ENCODE measurements at regions not wholly inside any gene's neighbourhood (a gene's known extent, or its start where the extent isn't known, plus 50 kb on each side); places are given as distances from the start of the nearest gene placed in this dataset.
"Not testable (repeated sequence)": the region's sequence is repeated elsewhere in the genome, so short reads cannot be mapped to it uniquely, and the experiment has no call there.

DNA sequence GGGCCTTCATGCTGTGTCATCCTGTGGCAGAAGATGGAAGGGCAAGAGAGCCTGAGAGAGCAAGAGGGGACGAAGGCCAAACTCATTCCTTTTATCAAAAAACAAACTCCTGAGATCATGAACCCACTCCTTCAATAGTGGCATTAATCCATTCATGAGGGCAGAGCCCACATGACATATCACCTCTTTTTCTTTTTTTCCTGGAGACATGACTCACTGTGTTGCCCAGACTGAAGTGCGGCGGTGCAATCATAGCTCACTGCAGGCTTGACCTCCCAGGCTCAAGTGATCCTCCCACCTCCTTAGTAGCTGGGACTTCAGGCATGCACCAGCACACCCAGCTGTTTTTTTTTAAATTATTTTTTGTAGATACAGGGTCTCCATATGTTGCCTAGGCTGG lies 92.0 kb upstream of the RNU6-1 start:
- Histone ChIP-seq H3K9ac (ENCODE audit: low read depth in 1 of 2, low read length in 2 of 2) (no peak overlapping the region), H3K9me3 (ENCODE audit: control insufficient read depth in 1 of 2, low read length in 2 of 2) (no peaks in the 10 kb centered on the region), H3K27ac (ENCODE audit: low read depth, low read length) (no peak overlapping the region), H3K27me3 (ENCODE audit: control insufficient read depth in 1 of 2, insufficient read depth in 2 of 2, low read length in 2 of 2) (no peaks in the 10 kb centered on the region), H3K4me1 (ENCODE audit: control insufficient read depth in 1 of 2, insufficient read depth in 2 of 2, low read length in 2 of 2) (peaks cover 0 to 4% of the 10 kb centered on the region in 2 donors), H3K36me3 (ENCODE audit: control insufficient read depth in 1 of 2, insufficient read depth in 2 of 2, low read length in 2 of 2) (no peaks in the 10 kb centered on the region), H3K4me3 (ENCODE audit: low read depth in 1 of 2, low read length in 2 of 2) (no peak overlapping the region)

DNA sequence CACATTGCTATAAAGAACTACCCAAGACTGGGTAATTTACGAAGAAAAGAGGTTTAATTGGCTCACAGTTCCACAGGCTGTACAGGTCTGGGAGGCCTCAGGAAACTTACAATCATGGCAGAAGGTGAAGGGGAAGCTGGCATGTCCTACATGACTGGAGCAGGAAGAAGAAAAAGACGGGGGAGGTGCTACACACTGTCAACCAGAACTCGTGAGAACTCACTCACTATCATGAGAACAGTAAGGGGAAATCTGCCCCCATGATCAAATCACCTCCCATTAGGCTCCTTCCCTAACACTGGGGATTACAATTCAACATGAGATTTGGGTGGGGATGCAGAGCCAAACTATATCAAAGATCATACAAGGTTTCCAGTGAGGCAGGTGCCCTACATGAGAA lies 94.3 kb upstream of the RNU6-1 start:
- not testable (repeated sequence) for H3K9ac ChIP-seq (ENCODE audit: low read depth in 1 of 2, low read length in 2 of 2); H3K36me3 ChIP-seq (ENCODE audit: control insufficient read depth in 1 of 2, insufficient read depth in 2 of 2, low read length in 2 of 2); H3K27ac ChIP-seq (ENCODE audit: low read depth, low read length); H3K9me3 ChIP-seq (ENCODE audit: control insufficient read depth in 1 of 2, low read length in 2 of 2); H3K4me1 ChIP-seq (ENCODE audit: control insufficient read depth in 1 of 2, insufficient read depth in 2 of 2, low read length in 2 of 2); H3K4me3 ChIP-seq (ENCODE audit: low read depth in 1 of 2, low read length in 2 of 2); H3K27me3 ChIP-seq (ENCODE audit: control insufficient read depth in 1 of 2, insufficient read depth in 2 of 2, low read length in 2 of 2)

DNA sequence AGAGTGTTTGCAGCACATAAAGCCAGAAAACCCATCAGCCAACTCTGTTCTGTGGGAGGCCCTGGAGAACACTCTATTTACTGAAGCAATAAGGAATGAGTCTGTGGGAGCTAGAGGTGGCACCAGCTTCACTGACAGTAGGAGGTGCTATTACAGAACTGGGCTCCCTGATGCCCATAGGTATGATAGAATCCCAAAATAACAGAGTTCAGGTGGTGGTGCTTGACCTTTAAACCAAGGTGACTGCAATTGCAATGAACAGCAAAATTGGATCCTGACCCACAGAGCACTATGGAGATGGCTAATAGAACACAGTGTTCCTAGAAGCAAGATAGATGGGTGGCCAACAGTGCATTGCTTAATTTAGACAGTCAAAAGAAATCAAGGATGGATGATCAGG lies 95.4 kb upstream of the RNU6-1 start:
- no peak overlapping the region for H3K27ac ChIP-seq (ENCODE audit: low read depth, low read length)
- H3K27me3 ChIP-seq (ENCODE audit: control insufficient read depth in 1 of 2, insufficient read depth in 2 of 2, low read length in 2 of 2) = no peaks in the 10 kb centered on the region
- H3K9ac ChIP-seq (ENCODE audit: low read depth in 1 of 2, low read length in 2 of 2) = no peak overlapping the region
- no peaks in the 10 kb centered on the region for H3K36me3 ChIP-seq (ENCODE audit: control insufficient read depth in 1 of 2, insufficient read depth in 2 of 2, low read length in 2 of 2)
- no peaks in the 10 kb centered on the region for H3K9me3 ChIP-seq (ENCODE audit: control insufficient read depth in 1 of 2, low read length in 2 of 2)
- no peak overlapping the region for H3K4me3 ChIP-seq (ENCODE audit: low read depth in 1 of 2, low read length in 2 of 2)
- no peaks in the 10 kb centered on the region for H3K4me1 ChIP-seq (ENCODE audit: control insufficient read depth in 1 of 2, insufficient read depth in 2 of 2, low read length in 2 of 2)

DNA sequence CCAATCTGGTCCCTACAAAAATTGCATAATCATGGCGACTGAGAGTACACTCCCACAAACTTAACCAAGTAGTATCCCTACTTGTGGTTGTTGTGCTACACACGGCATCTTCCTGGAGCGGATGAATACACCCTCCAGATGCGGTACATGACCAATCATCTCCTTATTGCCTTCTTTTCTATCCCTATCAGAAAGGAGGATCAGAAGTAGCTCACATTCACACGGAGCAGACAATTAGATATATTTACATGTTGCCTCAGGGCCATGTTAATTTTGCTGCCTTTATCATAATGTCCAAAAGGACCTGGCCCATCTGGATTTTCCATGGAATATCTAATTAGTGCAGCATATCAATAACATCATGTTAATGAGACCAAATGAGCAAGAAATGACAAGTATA lies 96.4 kb upstream of the RNU6-1 start:
- Histone ChIP-seq H3K9ac (ENCODE audit: low read depth in 1 of 2, low read length in 2 of 2) (no peak overlapping the region), H3K27me3 (ENCODE audit: control insufficient read depth in 1 of 2, insufficient read depth in 2 of 2, low read length in 2 of 2) (no peaks in the 10 kb centered on the region), H3K36me3 (ENCODE audit: control insufficient read depth in 1 of 2, insufficient read depth in 2 of 2, low read length in 2 of 2) (no peaks in the 10 kb centered on the region), H3K9me3 (ENCODE audit: control insufficient read depth in 1 of 2, low read length in 2 of 2) (no peaks in the 10 kb centered on the region), H3K4me1 (ENCODE audit: control insufficient read depth in 1 of 2, insufficient read depth in 2 of 2, low read length in 2 of 2) (no peaks in the 10 kb centered on the region), H3K27ac (ENCODE audit: low read depth, low read length) (no peak overlapping the region), H3K4me3 (ENCODE audit: low read depth in 1 of 2, low read length in 2 of 2) (no peak overlapping the region)

DNA sequence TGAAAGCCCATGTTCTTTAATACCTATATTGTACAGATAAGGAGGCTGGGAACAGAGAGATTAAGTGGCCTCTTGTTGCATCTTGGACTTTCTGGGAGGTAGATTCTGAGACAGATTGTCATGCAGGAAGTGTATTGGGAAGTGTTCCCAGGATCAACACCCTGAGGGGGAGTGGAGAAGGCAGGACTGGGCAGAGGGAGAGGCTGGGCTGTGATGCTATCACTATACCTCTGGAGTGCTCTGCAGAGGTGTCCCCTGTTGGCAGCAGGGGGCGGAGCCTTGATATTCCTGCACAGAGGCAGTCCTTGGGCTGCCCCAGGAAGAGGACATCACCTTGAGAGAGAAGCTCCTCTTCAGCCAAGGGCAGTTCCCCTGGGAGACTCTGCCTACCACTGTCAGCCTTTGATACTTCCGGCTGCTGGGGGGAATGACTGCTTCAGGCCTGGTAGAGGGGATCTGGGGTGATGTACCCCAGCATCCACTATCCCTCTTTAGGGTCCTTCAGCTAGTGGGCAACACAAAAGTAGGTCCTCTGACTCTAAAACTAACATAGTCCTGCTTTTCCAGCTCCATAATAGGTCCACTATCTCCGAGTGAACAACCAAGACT lies 97.4 kb upstream of the RNU6-1 start:
- no peak overlapping the region for H3K27ac ChIP-seq (ENCODE audit: low read depth, low read length)
- no peaks in the 10 kb centered on the region for H3K4me1 ChIP-seq (ENCODE audit: control insufficient read depth in 1 of 2, insufficient read depth in 2 of 2, low read length in 2 of 2)
- H3K27me3 ChIP-seq (ENCODE audit: control insufficient read depth in 1 of 2, insufficient read depth in 2 of 2, low read length in 2 of 2) = no peaks in the 10 kb centered on the region
- H3K9ac ChIP-seq (ENCODE audit: low read depth in 1 of 2, low read length in 2 of 2) = no peak overlapping the region
- no peak overlapping the region for H3K4me3 ChIP-seq (ENCODE audit: low read depth in 1 of 2, low read length in 2 of 2)
- H3K36me3 ChIP-seq (ENCODE audit: control insufficient read depth in 1 of 2, insufficient read depth in 2 of 2, low read length in 2 of 2) = no peaks in the 10 kb centered on the region
- no peaks in the 10 kb centered on the region for H3K9me3 ChIP-seq (ENCODE audit: control insufficient read depth in 1 of 2, low read length in 2 of 2)

DNA sequence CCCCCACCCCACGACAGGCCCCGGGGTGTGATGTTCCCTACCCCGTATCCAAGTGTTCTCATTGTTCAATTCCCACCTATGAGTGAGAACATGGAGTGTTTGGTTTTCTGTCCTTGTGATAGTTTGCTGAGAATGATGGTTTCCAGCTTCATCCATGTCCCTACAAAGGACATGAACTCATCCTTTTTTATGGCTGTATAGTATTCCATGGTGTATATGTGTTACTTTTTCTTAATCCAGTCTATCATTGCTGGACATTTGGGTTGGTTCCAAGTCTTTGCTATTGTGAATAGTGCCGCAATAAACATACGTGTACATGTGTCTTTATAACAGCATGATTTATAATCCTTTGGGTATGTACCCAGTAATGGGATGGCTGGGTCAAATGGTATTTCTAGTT lies 99.3 kb upstream of the RNU6-1 start:
- not testable (repeated sequence) for H3K27ac ChIP-seq (ENCODE audit: low read depth, low read length); H3K36me3 ChIP-seq (ENCODE audit: control insufficient read depth in 1 of 2, insufficient read depth in 2 of 2, low read length in 2 of 2); H3K27me3 ChIP-seq (ENCODE audit: control insufficient read depth in 1 of 2, insufficient read depth in 2 of 2, low read length in 2 of 2); H3K9me3 ChIP-seq (ENCODE audit: control insufficient read depth in 1 of 2, low read length in 2 of 2); H3K4me3 ChIP-seq (ENCODE audit: low read depth in 1 of 2, low read length in 2 of 2); H3K4me1 ChIP-seq (ENCODE audit: control insufficient read depth in 1 of 2, insufficient read depth in 2 of 2, low read length in 2 of 2); H3K9ac ChIP-seq (ENCODE audit: low read depth in 1 of 2, low read length in 2 of 2)

DNA sequence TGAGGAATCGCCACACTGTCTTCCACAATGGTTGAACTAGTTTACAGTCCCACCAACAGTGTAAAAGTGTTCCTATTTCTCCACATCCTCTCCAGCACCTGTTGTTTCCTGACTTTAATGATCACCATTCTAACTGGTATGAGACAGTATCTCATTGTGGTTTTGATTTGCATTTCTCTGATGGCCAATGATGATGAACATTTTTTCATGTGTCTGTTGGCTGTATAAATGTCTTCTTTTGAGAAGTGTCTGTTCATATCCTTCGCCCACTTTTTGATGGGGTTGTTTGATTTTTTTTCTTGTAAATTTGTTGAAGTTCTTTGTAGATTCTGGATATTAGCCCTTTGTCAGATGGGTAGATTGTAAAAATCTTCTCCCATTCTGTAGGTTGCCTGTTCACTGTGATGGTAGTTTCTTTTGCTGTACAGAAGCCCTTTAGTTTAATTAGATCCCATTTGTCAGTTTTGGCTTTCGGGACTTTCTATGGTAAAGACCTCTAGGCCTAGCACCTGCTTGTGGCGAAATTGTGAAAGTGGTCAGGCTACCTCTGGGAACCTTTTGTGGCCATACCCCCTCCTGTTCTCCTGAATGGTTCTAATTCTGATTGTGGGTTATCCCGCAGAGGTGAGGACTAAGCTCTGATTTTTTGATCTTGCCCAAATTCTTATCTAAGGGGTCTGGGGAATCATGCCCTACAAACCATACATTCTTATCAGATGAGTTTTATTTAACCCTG lies 99.9 kb upstream of the RNU6-1 start:
- H3K4me3 ChIP-seq (ENCODE audit: low read depth in 1 of 2, low read length in 2 of 2); H3K4me1 ChIP-seq (ENCODE audit: control insufficient read depth in 1 of 2, insufficient read depth in 2 of 2, low read length in 2 of 2); H3K36me3 ChIP-seq (ENCODE audit: control insufficient read depth in 1 of 2, insufficient read depth in 2 of 2, low read length in 2 of 2); H3K27me3 ChIP-seq (ENCODE audit: control insufficient read depth in 1 of 2, insufficient read depth in 2 of 2, low read length in 2 of 2); H3K9ac ChIP-seq (ENCODE audit: low read depth in 1 of 2, low read length in 2 of 2); H3K9me3 ChIP-seq (ENCODE audit: control insufficient read depth in 1 of 2, low read length in 2 of 2); H3K27ac ChIP-seq (ENCODE audit: low read depth, low read length): not testable (repeated sequence)

DNA sequence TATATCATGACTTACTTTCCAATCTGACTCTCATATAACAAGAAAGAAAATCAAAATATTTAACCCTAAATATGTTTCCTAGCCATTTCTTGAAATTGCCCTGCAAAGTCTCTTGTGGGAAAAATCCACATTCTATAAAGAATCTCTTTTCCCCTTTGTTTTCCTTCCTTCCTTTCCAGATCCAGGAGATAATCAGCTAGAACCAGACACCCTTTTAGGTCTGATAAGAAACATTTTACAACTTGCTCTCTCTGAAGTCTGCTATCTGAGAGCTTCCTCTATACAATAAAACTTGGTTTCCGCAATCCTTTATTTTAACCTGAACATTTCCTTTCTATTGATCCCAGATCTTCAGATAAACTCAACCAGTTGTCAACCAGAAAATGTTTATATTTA lies 100.5 kb upstream of the RNU6-1 start:
- Histone ChIP-seq H3K36me3 (ENCODE audit: control insufficient read depth in 1 of 2, insufficient read depth in 2 of 2, low read length in 2 of 2) (no peaks in the 10 kb centered on the region), H3K4me1 (ENCODE audit: control insufficient read depth in 1 of 2, insufficient read depth in 2 of 2, low read length in 2 of 2) (no peaks in the 10 kb centered on the region), H3K4me3 (ENCODE audit: low read depth in 1 of 2, low read length in 2 of 2) (no peak overlapping the region), H3K27me3 (ENCODE audit: control insufficient read depth in 1 of 2, insufficient read depth in 2 of 2, low read length in 2 of 2) (no peaks in the 10 kb centered on the region), H3K9me3 (ENCODE audit: control insufficient read depth in 1 of 2, low read length in 2 of 2) (no peaks in the 10 kb centered on the region), H3K27ac (ENCODE audit: low read depth, low read length) (no peak overlapping the region), H3K9ac (ENCODE audit: low read depth in 1 of 2, low read length in 2 of 2) (no peak overlapping the region)

DNA sequence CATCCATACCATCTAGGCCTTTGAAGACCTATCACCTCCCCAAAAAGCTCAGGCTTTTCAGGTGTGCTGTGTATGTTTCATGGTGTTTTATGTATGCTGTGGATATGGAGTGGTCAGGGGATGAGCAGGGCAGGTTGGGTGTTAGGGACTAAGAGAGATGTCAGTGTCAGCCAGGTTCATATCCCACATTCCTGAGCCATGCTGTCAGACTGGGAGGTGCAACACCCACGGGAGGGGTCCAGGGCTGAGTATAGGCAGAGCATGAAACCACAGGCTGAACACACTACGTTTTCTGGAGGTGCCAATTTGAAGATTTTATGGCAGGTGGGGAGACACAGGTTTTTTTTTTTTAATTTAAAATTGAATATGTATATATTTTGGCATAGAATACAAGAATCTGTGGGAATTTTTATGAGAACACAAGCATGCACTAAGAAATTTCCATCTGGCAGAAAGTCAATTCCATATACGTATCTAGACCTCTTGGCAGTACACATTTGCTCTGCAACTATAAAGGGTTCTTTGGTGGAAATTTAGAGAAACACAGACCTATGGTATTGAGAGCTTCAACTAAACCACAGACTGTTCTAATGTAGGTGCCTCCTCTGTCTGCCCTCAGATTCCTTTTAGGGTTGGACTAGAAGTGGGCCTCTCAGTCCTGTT lies 101.9 kb upstream of the RNU6-1 start:
- H3K9me3 ChIP-seq (ENCODE audit: control insufficient read depth in 1 of 2, low read length in 2 of 2) = no peaks in the 10 kb centered on the region
- no peak overlapping the region for H3K9ac ChIP-seq (ENCODE audit: low read depth in 1 of 2, low read length in 2 of 2)
- no peaks in the 10 kb centered on the region for H3K27me3 ChIP-seq (ENCODE audit: control insufficient read depth in 1 of 2, insufficient read depth in 2 of 2, low read length in 2 of 2)
- H3K27ac ChIP-seq (ENCODE audit: low read depth, low read length) = no peak overlapping the region
- no peaks in the 10 kb centered on the region for H3K36me3 ChIP-seq (ENCODE audit: control insufficient read depth in 1 of 2, insufficient read depth in 2 of 2, low read length in 2 of 2)
- H3K4me3 ChIP-seq (ENCODE audit: low read depth in 1 of 2, low read length in 2 of 2) = no peak overlapping the region
- no peaks in the 10 kb centered on the region for H3K4me1 ChIP-seq (ENCODE audit: control insufficient read depth in 1 of 2, insufficient read depth in 2 of 2, low read length in 2 of 2)

DNA sequence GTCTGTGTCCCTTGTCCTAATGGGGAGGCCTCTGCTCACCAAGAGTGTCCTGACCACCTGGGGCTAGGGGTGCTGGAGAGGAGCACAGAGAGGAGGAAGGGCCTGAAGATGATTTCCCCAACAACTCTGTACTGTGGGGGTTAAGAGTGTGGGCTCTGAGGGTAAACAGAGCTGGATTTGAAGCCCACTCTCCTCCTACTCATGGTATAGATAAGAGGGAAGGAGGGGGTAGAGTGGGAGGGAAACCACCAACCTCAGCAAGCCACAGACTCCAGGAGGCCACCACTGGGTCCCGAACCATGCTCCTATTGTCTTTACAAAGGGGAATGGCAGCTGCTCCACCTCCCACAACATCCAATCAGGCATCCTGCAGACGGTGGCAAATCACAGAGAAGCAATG lies 103.6 kb upstream of the RNU6-1 start:
- Histone ChIP-seq H3K36me3 (ENCODE audit: control insufficient read depth in 1 of 2, insufficient read depth in 2 of 2, low read length in 2 of 2) (no peaks in the 10 kb centered on the region), H3K9ac (ENCODE audit: low read depth in 1 of 2, low read length in 2 of 2) (no peak overlapping the region), H3K9me3 (ENCODE audit: control insufficient read depth in 1 of 2, low read length in 2 of 2) (no peaks in the 10 kb centered on the region), H3K27me3 (ENCODE audit: control insufficient read depth in 1 of 2, insufficient read depth in 2 of 2, low read length in 2 of 2) (no peaks in the 10 kb centered on the region), H3K4me3 (ENCODE audit: low read depth in 1 of 2, low read length in 2 of 2) (no peak overlapping the region), H3K4me1 (ENCODE audit: control insufficient read depth in 1 of 2, insufficient read depth in 2 of 2, low read length in 2 of 2) (no peaks in the 10 kb centered on the region), H3K27ac (ENCODE audit: low read depth, low read length) (no peak overlapping the region)

All from duodenal mucosa (tissue), 2 donors.